ENCODE measurements at regions not wholly inside any gene's neighbourhood (a gene's known extent, or its start where the extent isn't known, plus 50 kb on each side); places are given as distances from the start of the nearest gene placed in this dataset.
"Not testable (repeated sequence)": the region's sequence is repeated elsewhere in the genome, so short reads cannot be mapped to it uniquely, and the experiment has no call there.

- Histone ChIP-seq H3K9me3 (ENCODE audit: insufficient read depth, low read depth) (no peaks in the 10 kb centered on the region), H3K4me2 (no peak overlapping the region), H3K4me1 (replicated peaks; ENCODE audit: insufficient read depth) (no peaks in the 10 kb centered on the region), H3K4me3 (no peak overlapping the region), H3K79me2 (ENCODE audit: low read depth) (no peaks in the 10 kb centered on the region), H3K27ac (no peak overlapping the region), H3K27me3 (ENCODE audit: insufficient read depth, low read depth) (no peaks in the 10 kb centered on the region), H3F3A (ENCODE audit: insufficient read depth, low read depth) (no peaks in the 10 kb centered on the region), H3K36me3 (ENCODE audit: low read depth) (no peaks in the 10 kb centered on the region), H2AFZ (peak overlapping the region; percentile 49; the same call in 1 of the 2 replicates), H3K9me2 (ENCODE audit: insufficient read depth) (no peaks in the 10 kb centered on the region), H4K20me1 (ENCODE audit: insufficient read depth) (no peaks in the 10 kb centered on the region)
- TF ChIP-seq EZH2 (IDR thresholded peaks at IDR 0.05; ENCODE audit: low read depth) (no peak), CTCF (conservative IDR thresholded peaks at IDR 0.05) (no peak)
- ChIA-PET CTCF (no interaction called here), POLR2A (ENCODE audit: unreplicated experiment) (no interaction called here)
- BruUV-seq (replicated peaks), result no TSS peak
- no peak for DNase-seq
- intact Hi-C loops (cut with micrococcal nuclease; ENCODE audit: unreplicated experiment), result loop anchor here (5.0 kb wide), 1 partner anchor 70 kb away; no protein-coding TSS in a partner anchor
Observed at GRCh38 chr12:33892425-33892824, 129.9 kb upstream of the ALG10 start.

- H2AFZ ChIP-seq; DNase-seq; BruUV-seq (replicated peaks); H3K36me3 ChIP-seq (ENCODE audit: low read depth); H3F3A ChIP-seq (ENCODE audit: insufficient read depth, low read depth); H3K4me2 ChIP-seq; H3K27ac ChIP-seq; POLR2A ChIA-PET (ENCODE audit: unreplicated experiment); H3K9me2 ChIP-seq (ENCODE audit: insufficient read depth); H3K79me2 ChIP-seq (ENCODE audit: low read depth); CTCF ChIA-PET; intact Hi-C loops (cut with micrococcal nuclease; ENCODE audit: unreplicated experiment); H3K9me3 ChIP-seq (ENCODE audit: insufficient read depth, low read depth); H3K4me1 ChIP-seq (replicated peaks; ENCODE audit: insufficient read depth); H3K4me3 ChIP-seq; H3K27me3 ChIP-seq (ENCODE audit: insufficient read depth, low read depth); H4K20me1 ChIP-seq (ENCODE audit: insufficient read depth): not testable (repeated sequence)
Observed at GRCh38 chr12:33920460-33920859, 101.8 kb upstream of the ALG10 start.

GRCh38 chr12:33926095-33926494, 96.2 kb upstream of the ALG10 start:
- Histone ChIP-seq H3K9me2 (ENCODE audit: insufficient read depth) (no peaks in the 10 kb centered on the region), H2AFZ (no peak overlapping the region), H3K4me1 (replicated peaks; ENCODE audit: insufficient read depth) (no peaks in the 10 kb centered on the region), H3K79me2 (ENCODE audit: low read depth) (no peaks in the 10 kb centered on the region), H4K20me1 (ENCODE audit: insufficient read depth) (no peaks in the 10 kb centered on the region), H3K4me3 (no peak overlapping the region), H3K27ac (no peak overlapping the region), H3K27me3 (ENCODE audit: insufficient read depth, low read depth) (no peaks in the 10 kb centered on the region), H3K4me2 (no peak overlapping the region), H3K36me3 (ENCODE audit: low read depth) (no peaks in the 10 kb centered on the region), H3K9me3 (ENCODE audit: insufficient read depth, low read depth) (no peaks in the 10 kb centered on the region), H3F3A (ENCODE audit: insufficient read depth, low read depth) (no peaks in the 10 kb centered on the region)
- DNase-seq, result no peak
- POLR2A ChIA-PET (ENCODE audit: unreplicated experiment), result no interaction called here
- BruUV-seq (replicated peaks), result no TSS peak
- intact Hi-C loops (cut with micrococcal nuclease; ENCODE audit: unreplicated experiment), result no loop called here
- CTCF ChIA-PET, result no interaction called here
- TF ChIP-seq CTCF (conservative IDR thresholded peaks at IDR 0.05), result peak; percentile 32; the same call in 1 of the 2 replicates
- no peak for TF ChIP-seq EZH2 (IDR thresholded peaks at IDR 0.05; ENCODE audit: low read depth)

- H3K27me3 ChIP-seq (ENCODE audit: insufficient read depth, low read depth); H3K9me2 ChIP-seq (ENCODE audit: insufficient read depth); POLR2A ChIA-PET (ENCODE audit: unreplicated experiment); DNase-seq; H3K79me2 ChIP-seq (ENCODE audit: low read depth); H3K4me3 ChIP-seq; H3K27ac ChIP-seq; H4K20me1 ChIP-seq (ENCODE audit: insufficient read depth); H2AFZ ChIP-seq; H3K9me3 ChIP-seq (ENCODE audit: insufficient read depth, low read depth); H3K4me1 ChIP-seq (replicated peaks; ENCODE audit: insufficient read depth); intact Hi-C loops (cut with micrococcal nuclease; ENCODE audit: unreplicated experiment); H3K4me2 ChIP-seq; BruUV-seq (replicated peaks); H3F3A ChIP-seq (ENCODE audit: insufficient read depth, low read depth); CTCF ChIA-PET; H3K36me3 ChIP-seq (ENCODE audit: low read depth): not testable (repeated sequence)
Observed at GRCh38 chr12:33937669-33938068, 84.6 kb upstream of the ALG10 start.

Measured in PC-9 (cell line).